ENCODE measurements at regions not wholly inside any gene's neighbourhood (a gene's known extent, or its start where the extent isn't known, plus 50 kb on each side); places are given as distances from the start of the nearest gene placed in this dataset.

DNA sequence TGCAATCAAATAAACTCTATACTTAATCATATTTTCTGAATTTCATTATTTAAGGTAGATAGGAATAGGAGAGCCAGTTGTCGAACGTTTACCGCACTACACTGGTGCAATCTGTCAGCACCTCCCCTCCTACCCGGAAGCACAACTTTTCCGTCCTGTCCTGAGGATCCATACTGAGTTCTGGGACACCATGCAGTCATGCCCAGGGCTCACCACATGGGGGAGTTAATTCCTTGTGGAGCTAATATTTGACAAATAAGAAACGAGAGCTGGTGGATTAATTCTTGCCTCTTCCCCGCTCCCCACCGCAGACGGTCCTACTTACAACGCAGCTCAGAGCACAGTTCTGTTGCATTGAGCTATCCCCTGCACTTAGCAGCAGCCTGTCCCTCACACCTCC, 107.7 kb upstream of the RALGAPA2 start:
- no peak for DNase-seq
- peak; percentile 61 for TF ChIP-seq CTCF (IDR thresholded peaks at IDR 0.05; ENCODE audit: borderline replicate concordance)
- Histone ChIP-seq H3K27ac (replicated peaks) (no peak overlapping the region), H3K27me3 (ENCODE audit: low read depth) (peaks cover 25% of the 10 kb centered on the region), H3K36me3 (no peaks in the 10 kb centered on the region), H3K9me3 (replicated peaks) (no peaks in the 10 kb centered on the region), H3K4me3 (no peak overlapping the region), H3K4me1 (peaks cover 11% of the 10 kb centered on the region)
- intact Hi-C loops (cut with micrococcal nuclease): loop anchor here (5.0 kb wide), 1 partner anchor 153 kb away; no protein-coding TSS in a partner anchor

DNA sequence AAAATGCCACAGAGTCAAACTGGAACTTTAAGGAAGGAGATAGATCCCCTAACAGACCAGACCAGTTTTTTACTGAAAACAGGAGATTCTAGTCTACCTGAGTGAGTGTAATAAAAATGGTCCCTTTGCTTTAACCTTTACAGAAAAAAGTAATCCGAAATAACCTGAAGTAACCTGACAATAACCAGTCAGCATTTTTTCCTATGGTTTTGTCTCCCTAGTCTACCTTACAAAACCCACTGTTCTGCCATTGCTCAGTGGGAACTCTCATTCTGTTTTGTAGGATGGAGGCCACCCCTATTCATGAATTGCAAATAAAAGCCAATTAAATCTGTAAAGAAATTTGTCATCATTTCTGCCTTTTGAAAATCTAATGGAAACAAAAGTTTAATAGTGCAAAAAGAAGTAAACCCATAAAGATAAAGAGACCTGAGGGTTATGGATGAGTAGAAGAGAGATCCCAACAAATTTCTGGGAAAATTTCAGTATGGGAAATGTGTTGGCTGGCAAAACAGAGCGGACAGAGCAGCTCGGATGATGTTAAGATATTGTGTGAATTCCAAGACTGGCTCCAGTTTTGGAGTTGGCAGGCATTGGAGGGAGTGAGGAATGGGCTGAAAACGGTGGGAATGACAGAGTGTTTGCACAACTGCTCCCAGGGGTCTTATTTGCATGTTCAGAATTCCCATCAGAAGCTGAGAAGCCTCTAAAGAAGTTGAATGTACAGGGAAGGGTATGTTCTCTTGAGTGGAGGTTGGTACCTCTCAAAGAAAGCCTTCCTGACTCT, 104.7 kb upstream of the RALGAPA2 start:
- H3K27me3 ChIP-seq (ENCODE audit: low read depth): peaks cover 10% of the 10 kb centered on the region
- no peaks in the 10 kb centered on the region for H3K9me3 ChIP-seq (replicated peaks)
- no peak for DNase-seq
- TF ChIP-seq CTCF (IDR thresholded peaks at IDR 0.05; ENCODE audit: borderline replicate concordance): no peak
- H3K4me3 ChIP-seq: no peak overlapping the region
- no peak overlapping the region for H3K27ac ChIP-seq (replicated peaks)
- peaks cover 5% of the 10 kb centered on the region for H3K4me1 ChIP-seq
- intact Hi-C loops (cut with micrococcal nuclease): no loop called here
- H3K36me3 ChIP-seq: no peaks in the 10 kb centered on the region

DNA sequence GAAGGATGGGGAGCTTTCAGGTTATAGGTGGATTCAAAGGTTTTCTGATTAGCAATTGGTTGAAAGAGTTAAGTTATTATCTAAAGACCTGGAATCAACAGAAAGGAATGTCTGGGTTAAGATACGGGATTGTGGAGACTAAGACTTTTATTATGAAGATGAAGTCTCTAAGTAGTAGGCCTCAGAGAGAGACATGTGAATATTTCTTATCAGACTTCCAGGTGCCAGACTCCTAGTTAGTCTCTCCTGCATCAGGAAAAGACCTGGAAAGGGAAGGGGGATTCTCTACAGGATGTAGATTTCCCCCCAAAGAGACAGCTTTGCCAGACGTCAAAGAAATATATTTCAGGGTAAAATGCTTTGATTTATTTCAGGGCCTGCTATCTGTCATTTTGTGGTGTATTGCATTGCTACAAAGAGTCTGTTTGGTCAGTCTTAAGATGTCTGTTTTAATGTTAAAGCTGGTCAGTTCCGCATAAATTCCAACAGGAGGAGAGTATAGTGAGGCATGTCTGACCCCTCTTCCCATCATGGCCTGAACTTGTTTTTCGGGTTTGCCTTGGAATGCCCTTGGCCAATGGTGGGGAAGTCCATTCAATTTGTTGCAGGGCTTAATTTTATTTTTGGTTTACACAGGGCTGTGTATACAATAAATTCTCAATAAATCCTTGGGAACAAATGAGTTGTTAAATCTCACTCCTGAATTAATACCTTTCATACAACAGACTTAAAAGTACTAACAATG, 103.4 kb upstream of the RALGAPA2 start:
- Histone ChIP-seq H3K9me3 (replicated peaks) (no peaks in the 10 kb centered on the region), H3K4me1 (peaks cover 5% of the 10 kb centered on the region), H3K27me3 (ENCODE audit: low read depth) (no peaks in the 10 kb centered on the region), H3K27ac (replicated peaks) (no peak overlapping the region), H3K4me3 (no peak overlapping the region), H3K36me3 (no peaks in the 10 kb centered on the region)
- TF ChIP-seq CTCF (IDR thresholded peaks at IDR 0.05; ENCODE audit: borderline replicate concordance): no peak
- no peak for DNase-seq
- intact Hi-C loops (cut with micrococcal nuclease): no loop called here

GRCh38 chr20:20814685-20815084, 102.2 kb upstream of the RALGAPA2 start:
- no peak for DNase-seq
- Histone ChIP-seq H3K36me3 (no peaks in the 10 kb centered on the region), H3K27me3 (ENCODE audit: low read depth) (no peaks in the 10 kb centered on the region), H3K27ac (replicated peaks) (no peak overlapping the region), H3K9me3 (replicated peaks) (no peaks in the 10 kb centered on the region), H3K4me3 (no peak overlapping the region), H3K4me1 (no peaks in the 10 kb centered on the region)
- intact Hi-C loops (cut with micrococcal nuclease): no loop called here
- TF ChIP-seq CTCF (IDR thresholded peaks at IDR 0.05; ENCODE audit: borderline replicate concordance): no peak

DNA sequence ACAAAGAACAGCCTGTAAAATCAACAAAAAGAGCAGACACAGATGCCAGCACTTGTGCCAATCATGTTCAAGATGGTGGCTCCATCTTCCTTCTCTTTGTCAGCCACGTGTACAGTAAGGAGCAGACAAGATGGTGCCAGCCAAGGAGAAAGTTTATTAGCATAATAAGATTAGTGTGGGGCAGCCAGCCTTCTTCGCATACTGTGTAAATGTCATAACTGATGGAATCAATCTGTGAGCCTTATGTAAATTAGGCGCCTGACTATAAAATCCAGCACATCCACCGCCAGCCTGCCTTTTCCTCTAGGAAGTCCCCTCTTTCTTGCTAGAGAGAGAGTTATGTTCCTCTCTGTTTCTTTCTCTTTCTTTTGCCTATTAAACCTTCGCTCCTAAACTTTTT, 99.7 kb upstream of the RALGAPA2 start:
- H3K4me1 ChIP-seq: no peaks in the 10 kb centered on the region
- intact Hi-C loops (cut with micrococcal nuclease): no loop called here
- H3K4me3 ChIP-seq: no peak overlapping the region
- H3K27me3 ChIP-seq (ENCODE audit: low read depth): no peaks in the 10 kb centered on the region
- DNase-seq: no peak
- H3K36me3 ChIP-seq: no peaks in the 10 kb centered on the region
- H3K9me3 ChIP-seq (replicated peaks): no peaks in the 10 kb centered on the region
- H3K27ac ChIP-seq (replicated peaks): no peak overlapping the region
- no peak for TF ChIP-seq CTCF (IDR thresholded peaks at IDR 0.05; ENCODE audit: borderline replicate concordance)
